OCI-LY1 (cell line): ENCODE measurements at regions not wholly inside any gene's neighbourhood (a gene's known extent, or its start where the extent isn't known, plus 50 kb on each side); places are given as distances from the start of the nearest gene placed in this dataset.

Source experiments
- H2AFZ ChIP-seq: fragments of 200-600 bp; sonication (generic), shearing (Covaris generic); 2 replicates; pipeline ENCODE4 v1.6.0; 2014; ENCODE audit warnings: antibody characterized with exemption, mild to moderate bottlenecking, low read length
- H3F3A ChIP-seq: fragments of 200-600 bp; sonication (generic), shearing (Covaris generic); 2 replicates; pipeline ENCODE4 v1.6.0; 2014; ENCODE audit warnings: mild to moderate bottlenecking, antibody characterized with exemption, low read length, moderate library complexity; ENCODE audit not compliant: insufficient read depth
- H3K27ac ChIP-seq: fragments of 200-600 bp; sonication (generic); 2 replicates; pipeline ENCODE4 v1.5.1; 2014; ENCODE audit warnings: low read length, mixed run types, mild to moderate bottlenecking, low read depth; ENCODE audit not compliant: poor library complexity, severe bottlenecking
- H3K27me3 ChIP-seq: fragments of 200-600 bp; sonication (generic); 2 replicates; pipeline ENCODE4 v1.6.0; 2014; ENCODE audit warnings: antibody characterized with exemption, mild to moderate bottlenecking, low read length, moderate library complexity; ENCODE audit not compliant: insufficient read depth
- H3K36me3 ChIP-seq: fragments of 200-600 bp; sonication (generic); 2 replicates; pipeline ENCODE4 v1.6.1; 2014; ENCODE audit warnings: mild to moderate bottlenecking, antibody characterized with exemption, low read length, moderate library complexity, mixed read lengths; ENCODE audit not compliant: insufficient read depth
- H3K4me1 ChIP-seq: fragments of 200-600 bp; sonication (generic); 2 replicates; pipeline ENCODE4 v1.5.1; 2014; ENCODE audit warnings: mild to moderate bottlenecking, low read length, moderate library complexity; ENCODE audit not compliant: insufficient read depth, severe bottlenecking
- H3K4me2 ChIP-seq: fragments of 200-600 bp; sonication (generic), shearing (Covaris generic); 2 replicates; pipeline ENCODE4 v1.6.1; 2014; ENCODE audit warnings: low read length
- H3K4me3 ChIP-seq: fragments of 200-600 bp; sonication (generic); 2 replicates; pipeline ENCODE4 v1.5.1; 2014; ENCODE audit warnings: low read length, low read depth, mild to moderate bottlenecking, mixed read lengths; ENCODE audit not compliant: poor library complexity, severe bottlenecking
- H3K79me2 ChIP-seq: fragments of 200-600 bp; shearing (Covaris generic); 2 replicates; pipeline ENCODE4 v1.6.1; 2016; ENCODE audit warnings: mixed run types, low read length, mixed read lengths; ENCODE audit not compliant: insufficient read depth
- H3K9ac ChIP-seq: fragments of 200-600 bp; sonication (generic), shearing (Covaris generic); 2 replicates; pipeline ENCODE4 v1.6.1; 2014; ENCODE audit warnings: mild to moderate bottlenecking, low read length, mixed read lengths
- H3K9me2 ChIP-seq: fragments of 200-600 bp; sonication (generic), shearing (Covaris generic); 2 replicates; pipeline ENCODE4 v1.6.1; 2014; ENCODE audit warnings: low read depth, mild to moderate bottlenecking, low read length, mixed read lengths
- H3K9me3 ChIP-seq: fragments of 200-600 bp; shearing (Covaris generic); 2 replicates; pipeline ENCODE4 v1.6.1; 2014; ENCODE audit warnings: low read length, mixed read lengths
- H4K20me1 ChIP-seq: fragments of 200-600 bp; sonication (generic), shearing (Covaris generic); 2 replicates; pipeline ENCODE4 v1.6.0; 2016; ENCODE audit warnings: mild to moderate bottlenecking, low read length; ENCODE audit not compliant: insufficient read depth
- CTCF ChIP-seq: fragments of 200-600 bp; sonication (generic), shearing (Covaris generic); IDR thresholded peaks from 2 replicates; pipeline ENCODE4 v1.5.1; 2017; ENCODE audit warnings: mild to moderate bottlenecking, antibody characterized with exemption, low read length, moderate library complexity, mixed read lengths
- EZH2 ChIP-seq: fragments of 200-600 bp; sonication (generic), shearing (Covaris generic); IDR thresholded peaks from 2 replicates; pipeline ENCODE4 v1.8.0; 2017; ENCODE audit warnings: borderline replicate concordance, mixed run types, mild to moderate bottlenecking, antibody characterized with exemption, low read length, moderate library complexity, mixed read lengths

- Histone ChIP-seq H3K4me3 (no peak overlapping the region), H3K9me3 (no peaks in the 10 kb centered on the region), H3K4me1 (no peaks in the 10 kb centered on the region), H3K9me2 (no peaks in the 10 kb centered on the region), H3K27ac (no peak overlapping the region), H3K36me3 (no peaks in the 10 kb centered on the region), H3K27me3 (no peaks in the 10 kb centered on the region), H2AFZ (no peak overlapping the region), H4K20me1 (no peaks in the 10 kb centered on the region), H3K9ac (no peak overlapping the region), H3K79me2 (no peaks in the 10 kb centered on the region), H3K4me2 (no peak overlapping the region), H3F3A (no peaks in the 10 kb centered on the region)
- no peak for TF ChIP-seq CTCF
- TF ChIP-seq EZH2 = no peak
Observed at GRCh38 chr14:54344445-54344844, 52.4 kb upstream of the CDKN3 start.

- Histone ChIP-seq H3K4me1 (no peaks in the 10 kb centered on the region), H3K9me2 (no peaks in the 10 kb centered on the region), H4K20me1 (no peaks in the 10 kb centered on the region), H3K4me3 (no peak overlapping the region), H3K9ac (no peak overlapping the region), H3K79me2 (no peaks in the 10 kb centered on the region), H3K27me3 (no peaks in the 10 kb centered on the region), H3K36me3 (no peaks in the 10 kb centered on the region), H3K9me3 (no peaks in the 10 kb centered on the region), H2AFZ (no peak overlapping the region), H3K4me2 (no peak overlapping the region), H3F3A (no peaks in the 10 kb centered on the region), H3K27ac (no peak overlapping the region)
- TF ChIP-seq CTCF = no peak
- TF ChIP-seq EZH2 = no peak
Observed at GRCh38 chr14:54346257-54346656, 50.5 kb upstream of the CDKN3 start.
